ENCODE measurements at regions not wholly inside any gene's neighbourhood (a gene's known extent, or its start where the extent isn't known, plus 50 kb on each side); places are given as distances from the start of the nearest gene placed in this dataset.
"Not testable (repeated sequence)": the region's sequence is repeated elsewhere in the genome, so short reads cannot be mapped to it uniquely, and the experiment has no call there.

DNA sequence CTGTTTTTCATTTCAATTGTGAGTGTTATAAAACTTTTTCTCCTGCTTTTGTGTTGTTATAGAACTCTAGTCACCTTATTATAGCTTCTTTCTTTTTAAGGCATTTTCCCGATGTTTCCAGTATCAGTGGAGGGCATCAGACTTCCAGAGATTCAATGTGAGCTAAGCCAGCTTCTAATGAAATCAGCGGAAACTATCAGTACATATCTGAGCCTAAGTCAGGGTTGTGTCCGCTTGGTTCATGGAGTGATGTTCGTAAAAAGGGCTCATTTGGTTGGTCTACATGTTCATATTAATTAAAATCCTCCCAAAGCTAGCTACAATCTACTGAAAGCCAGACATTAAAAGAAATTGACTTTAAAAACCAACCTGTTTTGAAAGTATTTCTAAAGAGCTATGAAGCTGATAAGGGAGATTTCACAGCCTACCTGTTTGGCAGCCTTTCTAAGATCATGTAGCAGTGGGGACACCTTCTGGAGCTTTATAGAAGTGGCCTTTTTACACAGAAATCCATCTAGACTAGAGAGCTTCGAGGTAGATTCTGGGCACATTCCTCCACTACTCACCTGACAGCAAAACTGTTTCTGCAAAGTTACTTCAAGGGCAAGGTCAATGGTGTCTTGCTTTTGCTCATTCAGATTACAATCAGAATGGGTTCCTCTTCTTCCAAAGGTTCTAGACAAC, 227.1 kb upstream of the NBPF12 start:
- peak in 1 of 5 experiments; percentile 35 for DNase-seq

DNA sequence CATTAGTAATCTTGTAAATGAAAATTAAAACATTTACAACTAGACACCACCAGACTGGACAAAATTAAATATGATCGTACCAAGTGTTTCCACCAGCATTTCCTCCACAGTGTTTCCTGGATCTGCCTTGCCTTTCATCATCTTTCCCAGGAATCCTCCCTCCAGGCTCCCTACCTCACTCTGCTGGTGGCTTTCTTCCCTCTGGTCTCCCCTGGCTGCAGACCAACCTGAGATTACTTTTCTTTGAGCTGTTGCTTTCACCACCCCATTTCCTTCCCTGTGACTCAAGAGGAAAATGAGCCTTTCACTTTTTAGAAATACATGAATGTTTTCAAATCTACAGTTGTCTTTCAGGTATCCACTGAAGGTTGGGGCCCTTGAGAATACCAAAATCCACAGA, 228.8 kb upstream of the NBPF12 start:
- DNase-seq = not testable (repeated sequence)

DNA sequence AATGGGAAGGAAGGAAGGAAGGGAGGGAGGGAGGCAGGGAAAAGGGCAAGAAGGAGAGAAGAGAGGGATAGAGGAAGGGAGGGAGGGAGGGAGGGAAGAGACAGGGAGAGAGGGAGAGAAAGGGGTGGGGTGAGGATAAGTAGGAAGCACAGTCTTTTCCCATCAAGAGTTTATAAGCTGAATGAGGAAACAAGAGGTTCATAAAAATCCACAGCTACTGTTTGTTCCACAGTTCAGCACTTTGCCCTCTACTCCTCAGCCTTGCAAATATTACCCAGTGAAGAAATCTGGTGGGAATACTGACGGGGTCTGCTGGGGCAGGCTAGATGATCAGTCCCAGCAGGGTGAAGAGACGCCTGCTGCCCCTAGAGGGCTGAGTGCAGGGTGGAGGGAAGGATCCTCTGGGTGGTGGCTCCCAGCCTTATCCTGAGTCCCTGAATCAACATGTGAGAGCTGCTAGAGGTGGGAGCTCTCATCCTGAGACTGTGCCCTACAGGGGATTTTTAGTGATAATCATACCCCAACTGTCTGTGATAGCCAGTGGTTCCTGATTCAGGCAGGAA, 233.9 kb upstream of the NBPF12 start:
- not testable (repeated sequence) for DNase-seq

DNA sequence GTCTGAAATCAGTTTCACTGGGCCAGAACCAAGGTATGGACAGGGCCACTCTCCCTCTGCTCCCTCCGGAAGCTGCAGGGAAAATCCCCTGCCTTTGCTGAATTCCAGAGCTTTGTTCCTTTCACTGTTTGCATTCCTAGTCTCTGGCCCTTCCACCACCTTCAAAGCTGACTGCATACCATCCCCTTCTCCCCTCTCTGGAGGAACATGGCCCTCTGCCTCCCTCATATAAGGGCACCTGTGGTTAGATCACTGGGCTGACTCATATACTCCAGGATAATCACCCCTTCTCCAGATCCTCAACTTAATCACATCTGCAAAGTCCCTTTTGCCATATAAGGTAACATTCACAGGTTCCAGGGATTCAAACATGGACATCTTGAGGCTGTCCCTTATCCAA, 236.8 kb upstream of the NBPF12 start:
- not testable (repeated sequence) for DNase-seq

DNA sequence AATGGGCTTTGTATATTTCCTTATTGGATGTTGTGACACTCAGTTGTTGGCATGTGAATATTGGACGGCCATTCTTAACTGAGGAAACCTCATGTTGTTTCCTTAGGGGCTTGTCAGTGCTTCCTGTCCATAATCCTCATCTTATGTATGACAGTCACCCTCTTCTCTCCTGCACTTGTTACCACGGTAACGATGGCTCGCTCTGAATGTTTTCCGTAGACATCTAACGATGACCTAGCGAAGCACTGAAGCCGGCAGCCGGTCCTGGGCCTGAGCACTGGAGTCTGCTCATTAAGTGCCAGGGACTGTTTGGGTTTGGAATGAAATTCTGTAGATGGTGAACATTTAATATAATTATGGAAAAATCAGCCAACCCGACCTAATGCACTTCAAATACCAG, 242.7 kb upstream of the NBPF12 start:
- DNase-seq = not testable (repeated sequence)

DNA sequence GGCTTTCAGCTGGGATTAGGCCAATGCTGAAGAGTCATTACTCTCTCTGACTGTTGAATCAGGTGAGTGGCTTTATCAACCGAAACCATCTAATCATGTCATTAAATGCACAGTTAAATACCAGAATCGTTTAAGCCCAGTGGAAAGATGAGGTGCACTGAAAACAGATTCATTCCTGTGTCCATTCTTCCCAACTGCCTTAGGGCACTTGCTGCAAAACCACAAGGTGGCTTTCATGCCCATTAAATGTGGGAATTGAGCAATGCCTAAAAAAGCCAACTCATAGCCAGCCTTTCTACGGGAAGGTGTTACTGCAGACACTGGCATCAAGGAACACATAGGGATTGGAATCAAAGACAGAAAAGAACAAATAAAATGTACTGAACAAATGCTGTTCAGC, 246.3 kb upstream of the NBPF12 start:
- DNase-seq = not testable (repeated sequence)

DNA sequence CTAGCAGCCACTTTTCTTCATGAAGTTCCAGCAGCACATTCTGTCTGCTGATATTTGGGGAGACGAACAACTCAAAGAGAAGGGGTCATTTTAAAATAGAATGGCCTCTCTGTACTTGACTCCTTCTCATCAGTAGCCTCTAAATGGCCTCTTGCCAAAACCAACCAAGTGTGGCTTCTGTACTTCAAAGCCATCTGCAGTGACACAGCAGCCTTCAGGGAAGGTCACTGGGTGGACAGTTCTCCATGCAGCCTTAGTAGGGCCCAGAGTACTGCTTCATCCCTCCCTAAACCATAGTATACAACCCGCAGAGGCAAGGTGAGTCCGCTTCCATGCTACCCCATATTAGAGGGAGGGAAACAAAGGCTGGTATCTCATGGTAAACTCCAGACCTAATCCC, 249.2 kb upstream of the NBPF12 start:
- not testable (repeated sequence) for DNase-seq

DNA sequence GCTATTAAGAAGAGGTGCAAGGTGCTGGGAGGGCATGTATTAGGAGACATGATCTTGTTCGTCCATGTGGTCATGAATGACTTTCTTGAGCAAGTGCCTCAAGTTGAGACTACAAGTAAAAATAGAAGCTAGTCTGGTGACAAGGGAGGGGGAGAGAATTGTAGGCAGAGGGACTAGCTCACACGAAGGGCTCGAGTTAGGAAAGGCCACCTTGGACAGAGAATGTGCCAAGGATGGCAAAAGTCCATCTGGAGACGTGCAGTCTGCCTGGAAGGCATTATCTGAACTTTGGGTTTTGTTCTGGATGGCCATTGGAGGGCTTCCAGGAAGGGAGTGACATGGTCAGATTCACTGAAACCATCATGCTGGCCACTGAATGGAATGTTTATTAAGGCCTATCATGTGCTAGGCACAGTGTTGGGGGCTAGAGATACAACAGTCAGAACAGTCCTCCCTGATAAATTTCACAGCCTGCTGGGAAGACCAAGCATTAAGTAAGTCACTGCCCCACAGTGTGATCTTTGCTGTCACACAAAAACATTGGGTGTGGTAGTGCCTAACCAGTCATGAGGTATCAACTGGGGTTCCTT, 251.3 kb upstream of the NBPF12 start:
- DNase-seq = not testable (repeated sequence)

DNA sequence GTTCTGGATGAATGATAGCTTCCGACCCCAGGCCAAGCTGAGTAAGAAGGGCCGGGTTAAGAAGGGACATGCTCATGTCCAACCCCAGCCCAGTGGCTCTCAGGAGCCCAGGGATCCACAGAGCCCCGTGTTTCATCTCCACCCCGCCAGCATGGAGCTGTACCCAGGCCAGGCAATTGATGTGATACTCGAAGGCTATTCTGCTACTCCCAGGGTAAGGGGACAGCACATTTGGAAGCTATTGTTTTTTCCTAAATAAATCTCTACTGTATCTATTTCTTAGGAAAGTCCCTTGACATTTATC, 255.0 kb upstream of the NBPF12 start:
- not testable (repeated sequence) for DNase-seq

DNA sequence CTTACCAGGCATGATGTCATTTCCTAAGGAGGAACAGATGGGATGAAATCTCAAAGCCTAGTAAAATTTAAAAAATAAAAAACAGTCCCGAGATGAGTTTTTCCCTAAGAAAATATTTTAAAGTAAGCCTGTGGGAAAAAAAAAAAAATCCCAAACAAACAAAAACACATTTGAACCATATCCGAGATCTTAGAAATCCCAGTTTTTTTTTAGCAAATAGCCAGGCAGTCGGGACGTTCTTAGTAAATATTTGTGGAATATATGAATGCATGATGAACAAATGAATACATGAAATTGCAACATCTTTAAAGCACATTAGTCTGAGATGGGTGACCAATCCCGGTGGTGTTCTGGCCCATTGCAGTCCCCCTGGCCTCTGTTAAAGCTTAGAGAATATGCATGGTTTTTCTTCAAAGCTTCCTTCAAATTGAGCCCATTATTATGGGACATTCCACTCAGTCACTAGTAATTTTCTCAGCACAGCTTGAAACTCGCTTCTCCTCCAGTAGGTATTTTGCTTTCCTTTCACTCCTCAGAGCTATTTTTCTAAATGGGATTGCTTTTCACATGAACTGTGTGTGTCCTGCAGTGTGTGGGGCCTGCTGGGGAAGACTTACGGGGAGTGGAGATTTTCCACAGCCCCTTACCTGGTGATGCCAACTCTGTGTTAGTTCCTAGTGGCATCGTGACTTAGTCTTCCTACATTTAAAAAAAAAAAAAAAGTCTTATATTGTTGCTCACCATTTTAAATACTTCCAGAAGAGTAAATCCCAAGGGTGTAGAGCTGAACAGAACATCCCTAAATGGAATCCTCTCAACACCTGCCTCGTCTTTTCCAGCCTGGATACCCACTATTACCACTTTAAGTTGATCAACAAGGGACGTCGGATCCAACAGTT, 255.6 kb upstream of the NBPF12 start:
- DNase-seq = not testable (repeated sequence)

DNA sequence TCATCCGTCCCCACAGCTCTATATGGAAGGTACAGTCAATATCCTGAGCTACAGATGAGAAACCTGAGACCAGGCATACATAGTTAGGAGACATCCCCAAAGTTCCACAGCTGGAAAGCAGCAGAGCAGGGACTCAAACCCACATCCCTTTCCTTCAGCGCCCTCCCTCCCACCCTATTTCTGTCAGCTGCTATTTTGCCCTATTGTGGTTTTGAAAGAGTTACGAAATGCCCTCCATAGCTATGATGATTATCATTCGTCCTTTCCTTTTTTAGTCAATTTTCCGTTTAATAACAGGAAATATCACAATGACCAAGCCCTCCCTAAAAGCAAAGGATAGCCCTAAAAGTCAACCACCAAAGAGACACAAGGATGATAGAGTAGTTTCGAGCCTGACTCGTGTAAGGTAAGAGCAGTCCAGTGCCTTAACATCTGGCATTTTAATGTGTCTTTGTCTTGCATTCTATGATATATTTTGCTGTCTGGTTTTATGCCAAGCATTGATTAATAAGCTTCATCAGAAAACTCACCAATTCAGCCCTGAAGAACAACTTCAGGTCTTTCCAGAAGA, 264.3 kb upstream of the NBPF12 start:
- not testable (repeated sequence) for DNase-seq

DNA sequence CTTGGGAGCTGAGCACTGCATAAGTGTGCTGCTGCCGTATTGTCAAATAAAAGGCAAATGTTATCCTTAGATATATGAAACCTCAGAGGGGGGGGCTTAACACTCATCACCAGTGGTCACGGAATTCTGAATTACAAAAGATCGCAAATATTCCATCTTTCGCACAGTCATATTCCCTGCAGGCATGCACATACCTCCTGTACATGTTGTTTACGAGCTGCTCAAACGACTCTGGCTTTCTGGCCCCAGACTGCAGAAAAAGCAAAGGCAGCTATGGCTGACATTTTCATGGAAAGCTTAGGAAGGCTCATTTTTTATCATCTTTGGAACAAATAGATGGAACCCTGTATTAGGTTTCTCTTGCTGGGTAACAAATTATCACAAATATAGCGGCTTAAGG, 265.5 kb upstream of the NBPF12 start:
- DNase-seq = not testable (repeated sequence)

DNA sequence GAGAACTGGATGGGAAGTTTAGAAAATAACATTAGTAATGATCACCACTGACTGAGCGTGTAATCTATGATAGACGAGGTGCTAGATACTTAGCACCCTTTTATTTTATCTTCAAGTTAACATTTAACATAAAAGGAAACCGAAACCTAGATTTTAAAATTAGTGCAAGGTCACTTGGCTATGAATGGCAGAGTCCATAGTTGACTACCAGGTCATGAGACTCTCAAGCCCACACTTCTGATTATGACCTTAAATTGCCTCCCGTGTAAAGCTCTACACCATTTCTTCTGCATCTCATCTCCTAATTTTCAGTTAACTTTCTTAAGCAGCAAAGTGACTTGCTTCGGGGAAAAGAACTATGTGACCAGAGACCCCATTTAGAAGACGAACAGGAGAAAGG, 266.5 kb upstream of the NBPF12 start:
- DNase-seq = not testable (repeated sequence)

DNA sequence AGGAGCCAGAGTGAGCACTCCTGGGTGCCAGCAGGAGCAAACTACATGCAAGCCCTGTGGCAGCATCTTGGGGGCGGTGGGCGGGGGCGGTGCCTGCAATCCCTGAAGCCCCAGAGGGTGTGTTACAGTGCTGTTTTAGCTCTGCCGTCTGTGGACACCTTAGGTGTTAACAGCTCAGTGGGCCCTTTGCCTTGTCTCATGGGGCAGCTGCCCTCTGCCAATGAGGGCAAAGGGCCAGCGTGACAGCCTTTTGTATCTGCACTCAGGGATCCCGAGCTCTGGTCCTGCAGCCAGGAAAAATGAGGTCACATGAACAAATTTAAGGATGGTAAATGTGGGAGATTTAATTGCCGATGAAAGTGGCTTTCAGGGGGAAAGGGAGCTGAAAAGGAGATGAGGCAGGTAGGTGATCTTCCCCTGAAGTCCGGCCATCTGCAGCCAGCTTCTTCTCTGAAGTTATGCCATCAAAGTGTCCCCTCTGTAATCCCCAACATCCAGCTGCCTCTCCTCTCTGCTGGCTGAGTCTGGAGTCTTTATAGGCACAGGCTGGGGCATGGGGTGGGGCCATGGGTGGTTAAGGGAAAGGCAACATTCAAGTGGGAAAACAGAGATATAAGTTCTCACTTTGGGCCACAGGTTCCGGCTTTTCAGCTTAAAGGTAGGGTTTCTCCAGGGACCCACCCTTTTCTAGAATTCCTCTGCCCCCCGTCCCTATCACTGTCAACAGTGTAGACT, 267.1 kb upstream of the NBPF12 start:
- DNase-seq = not testable (repeated sequence)

DNA sequence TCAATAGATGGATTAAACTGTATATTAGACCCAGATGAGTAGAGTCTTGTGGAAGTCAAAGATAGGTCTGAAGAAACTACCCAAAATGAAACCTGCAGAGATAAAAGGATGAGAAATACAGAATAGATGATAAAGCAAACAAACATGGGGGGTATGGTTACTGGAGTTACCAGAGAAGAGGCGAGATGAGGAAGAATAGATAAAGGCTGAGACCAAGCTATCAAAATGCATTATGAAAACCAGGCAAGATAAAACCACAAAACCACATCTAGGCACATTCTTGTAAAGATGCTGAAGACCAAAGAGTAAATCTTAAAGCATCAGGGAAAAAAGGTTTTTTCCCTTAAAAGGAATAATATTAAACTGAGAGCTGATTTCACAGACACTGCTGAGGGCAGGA, 271.8 kb upstream of the NBPF12 start:
- DNase-seq = not testable (repeated sequence)

DNA sequence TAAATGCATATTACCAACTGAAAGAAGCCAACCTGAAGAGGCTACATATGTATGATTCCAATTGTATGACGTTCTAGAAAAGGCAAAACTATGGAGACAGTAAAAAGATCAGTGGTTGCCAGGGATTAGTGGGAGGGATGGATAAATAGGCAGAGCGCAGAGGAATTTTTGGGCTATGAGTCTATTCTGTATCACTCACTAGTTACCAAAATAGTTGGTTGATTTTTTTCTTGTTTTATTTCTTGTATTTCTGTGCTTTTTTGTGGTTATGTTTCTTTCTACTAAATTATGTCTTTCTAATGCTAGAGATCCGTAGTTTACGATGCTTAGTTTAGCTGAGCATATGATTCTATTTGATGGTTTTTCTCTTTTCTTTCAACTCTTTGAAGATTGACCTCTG, 277.9 kb upstream of the NBPF12 start:
- not testable (repeated sequence) for DNase-seq

DNA sequence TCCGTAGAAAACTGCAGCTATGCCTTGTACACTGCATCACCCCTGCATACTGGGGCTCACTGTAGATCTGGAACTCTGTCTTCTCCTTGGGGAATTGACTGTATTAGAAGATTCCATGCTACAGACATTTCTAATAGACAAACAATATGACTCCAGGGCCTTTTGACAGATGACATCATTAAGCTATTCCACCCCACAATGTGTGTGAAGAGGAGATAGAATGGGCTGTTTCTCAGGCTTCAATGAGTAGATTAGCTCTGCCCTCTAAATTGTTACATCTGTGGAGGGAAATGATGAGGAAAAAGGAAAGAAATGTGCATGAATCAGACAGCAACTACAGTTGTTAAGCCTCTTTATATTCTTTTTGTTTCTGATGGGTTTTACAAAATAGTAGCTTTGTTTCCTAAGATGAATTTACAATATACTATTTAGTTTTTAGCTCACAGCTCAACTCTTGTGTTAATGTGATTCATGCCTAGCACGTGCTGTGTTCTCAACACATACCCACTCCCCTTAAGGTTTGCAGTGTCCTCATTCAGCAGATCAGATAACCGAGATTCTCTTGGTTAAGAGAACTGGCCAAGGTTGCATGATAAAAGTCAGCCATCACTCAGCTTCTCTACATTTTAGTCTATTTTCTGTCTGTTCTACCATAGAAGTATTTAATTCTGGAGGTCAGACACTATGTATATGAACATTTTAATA, 281.6 kb upstream of the NBPF12 start:
- not testable (repeated sequence) for DNase-seq

DNA sequence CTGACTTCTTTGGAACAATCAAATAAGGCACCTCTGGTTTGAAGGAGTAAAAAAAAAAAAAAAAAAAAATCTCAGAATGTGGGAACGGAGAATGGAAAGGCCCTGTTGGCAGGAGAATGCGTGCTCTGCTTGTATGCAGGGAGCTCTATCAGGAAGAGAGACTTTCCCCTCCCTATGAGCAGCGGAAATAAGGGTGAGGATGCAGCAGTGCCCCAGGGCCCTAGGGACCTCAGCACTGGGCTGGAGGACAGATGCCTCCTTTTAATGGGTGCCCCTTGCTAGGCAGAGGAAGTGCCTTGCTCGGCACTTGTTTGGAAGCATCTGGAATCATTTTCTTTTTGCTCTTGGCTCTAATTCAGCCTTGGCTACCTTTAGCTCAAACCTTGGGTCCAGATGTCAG, 283.4 kb upstream of the NBPF12 start:
- DNase-seq = not testable (repeated sequence)

DNA sequence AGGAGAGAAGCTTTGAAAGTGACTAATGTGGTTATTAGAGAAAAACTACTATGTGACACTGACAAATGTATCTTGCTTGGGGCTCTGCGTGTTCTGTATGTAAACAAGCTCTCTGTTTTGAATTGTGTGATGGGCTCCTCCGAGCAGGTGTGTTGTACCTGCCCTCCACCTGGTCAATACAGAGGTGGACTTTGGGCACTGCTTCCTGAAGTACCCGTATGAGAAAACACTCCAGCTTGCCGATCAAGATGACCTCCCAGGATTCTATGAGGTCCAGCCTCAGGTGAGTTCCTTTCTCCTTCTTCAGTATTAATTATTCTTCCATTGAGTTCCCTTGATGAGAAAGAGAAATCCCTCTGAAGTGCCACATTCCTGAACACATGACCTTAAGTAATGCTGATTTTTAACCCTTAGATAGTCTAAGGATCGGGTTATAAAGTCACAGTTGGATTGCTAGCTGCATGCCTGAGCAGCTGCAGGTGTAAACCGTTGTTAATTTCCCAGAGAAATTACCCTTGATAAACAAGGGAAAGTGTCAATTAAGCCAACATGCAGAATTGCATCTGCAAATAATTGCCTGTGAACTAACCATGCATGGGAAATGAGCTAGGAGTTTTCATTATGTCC, 292.0 kb upstream of the NBPF12 start:
- not testable (repeated sequence) for DNase-seq

DNA sequence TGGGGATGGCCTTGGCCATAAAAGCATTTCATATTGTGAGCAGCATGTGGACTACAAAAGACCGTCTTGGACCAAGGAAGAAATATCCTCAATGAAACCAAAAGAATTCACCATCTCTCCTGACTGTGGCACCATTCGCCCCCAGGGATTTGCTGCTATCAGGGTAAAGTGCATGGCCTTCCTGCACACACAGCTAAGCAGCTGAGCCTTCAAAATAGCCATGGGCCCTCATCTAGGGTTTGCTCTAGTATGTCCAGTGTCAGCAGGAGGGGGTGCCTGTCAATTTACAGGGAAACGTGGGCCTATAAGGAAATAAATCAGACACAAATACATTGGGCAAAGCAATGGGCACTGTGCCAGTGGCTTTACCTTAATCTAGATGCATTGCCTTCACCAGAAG, 296.6 kb upstream of the NBPF12 start:
- DNase-seq = not testable (repeated sequence)

DNA sequence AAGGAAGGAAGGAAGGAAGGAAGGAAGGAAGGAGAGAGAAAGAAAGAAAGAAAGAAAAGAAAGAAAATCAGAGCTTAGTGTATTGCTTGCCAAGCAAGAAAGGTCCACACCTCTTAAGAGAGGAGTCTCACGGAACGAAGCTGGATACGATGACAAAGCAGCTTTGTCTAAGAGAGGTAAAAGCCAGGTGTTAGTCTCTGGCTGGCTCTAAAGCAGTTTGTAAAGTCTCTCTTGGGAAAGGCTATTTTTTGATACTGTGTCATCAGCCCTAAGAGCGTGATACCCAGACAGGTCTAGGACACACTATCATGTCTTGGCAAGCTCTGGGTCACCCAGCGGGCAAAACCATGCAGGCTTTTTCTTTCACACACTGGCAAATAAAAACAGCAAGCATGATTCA, 297.5 kb upstream of the NBPF12 start:
- not testable (repeated sequence) for DNase-seq
